Mammary epithelial cell (primary cell): ENCODE measurements at regions not wholly inside any gene's neighbourhood (a gene's known extent, or its start where the extent isn't known, plus 50 kb on each side); places are given as distances from the start of the nearest gene placed in this dataset.

ENCODE experiments used
- EZH2 ChIP-seq: IDR thresholded peaks from 2 replicates; pipeline ENCODE4 v1.6.1; 2012; ENCODE audit warnings: low read length, inconsistent platforms, borderline replicate concordance
- TF ChIP-seq, protein P1 (sequence below), 2 donors: IDR thresholded peaks in 1 of 2; conservative IDR thresholded peaks in 1 of 2; 2 replicates each; pipeline ENCODE4 v1.5.1; 2011 to 2012; ENCODE audit warnings: inconsistent platforms in 2 of 2, low read length in 2 of 2, mild to moderate bottlenecking in 2 of 2, control low read depth in 1 of 2, low read depth in 1 of 2; ENCODE audit not compliant: insufficient read depth in 1 of 2; ENCODE audit errors: extremely low read depth in 1 of 2

DNA sequence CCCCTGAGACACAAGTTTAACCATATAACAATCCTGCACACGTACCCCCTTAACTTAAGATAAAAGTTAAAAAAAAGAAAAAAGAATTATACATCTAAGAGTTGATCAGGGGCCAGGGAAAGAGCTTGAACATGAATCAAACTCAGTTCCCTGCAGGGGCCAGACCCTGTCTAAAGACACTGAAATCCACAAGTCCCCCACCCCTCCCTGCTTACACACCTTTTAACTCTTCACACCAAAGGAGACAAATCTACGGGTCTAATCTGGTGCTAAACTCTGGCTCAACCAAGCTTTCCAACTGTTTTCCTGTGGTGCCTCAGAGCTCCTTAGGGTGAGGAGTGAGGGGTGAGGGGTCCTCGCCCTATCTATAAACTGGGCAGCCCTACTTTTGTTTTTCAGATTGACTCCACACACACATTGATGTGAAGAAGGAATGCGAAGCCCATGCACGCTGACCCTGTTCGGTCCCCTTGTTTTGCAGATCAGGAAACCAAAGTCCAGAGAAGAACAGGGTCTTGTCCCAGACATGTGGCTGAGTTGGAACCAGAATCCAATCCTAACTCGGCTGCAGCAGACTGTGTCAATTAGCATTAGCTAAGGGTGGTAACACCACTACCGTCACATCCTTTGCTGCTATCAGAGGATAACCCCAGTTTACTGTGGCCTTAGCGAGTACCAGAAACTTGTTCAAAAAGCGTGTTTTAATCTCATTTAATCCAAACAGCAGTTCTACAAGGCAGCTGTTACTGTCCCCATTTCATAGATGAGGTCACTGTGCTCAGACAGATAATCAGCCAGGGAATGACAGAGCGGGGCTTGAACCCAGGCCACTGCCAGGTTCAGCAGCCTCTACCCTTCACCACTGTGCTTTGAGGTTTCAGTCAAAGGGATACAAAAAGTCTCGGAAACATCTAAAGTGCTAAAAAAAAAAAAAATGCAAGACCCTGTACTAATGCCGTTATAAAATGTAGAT, 145.2 kb upstream of the SYT13 start:
- TF ChIP-seq, protein P1, sequence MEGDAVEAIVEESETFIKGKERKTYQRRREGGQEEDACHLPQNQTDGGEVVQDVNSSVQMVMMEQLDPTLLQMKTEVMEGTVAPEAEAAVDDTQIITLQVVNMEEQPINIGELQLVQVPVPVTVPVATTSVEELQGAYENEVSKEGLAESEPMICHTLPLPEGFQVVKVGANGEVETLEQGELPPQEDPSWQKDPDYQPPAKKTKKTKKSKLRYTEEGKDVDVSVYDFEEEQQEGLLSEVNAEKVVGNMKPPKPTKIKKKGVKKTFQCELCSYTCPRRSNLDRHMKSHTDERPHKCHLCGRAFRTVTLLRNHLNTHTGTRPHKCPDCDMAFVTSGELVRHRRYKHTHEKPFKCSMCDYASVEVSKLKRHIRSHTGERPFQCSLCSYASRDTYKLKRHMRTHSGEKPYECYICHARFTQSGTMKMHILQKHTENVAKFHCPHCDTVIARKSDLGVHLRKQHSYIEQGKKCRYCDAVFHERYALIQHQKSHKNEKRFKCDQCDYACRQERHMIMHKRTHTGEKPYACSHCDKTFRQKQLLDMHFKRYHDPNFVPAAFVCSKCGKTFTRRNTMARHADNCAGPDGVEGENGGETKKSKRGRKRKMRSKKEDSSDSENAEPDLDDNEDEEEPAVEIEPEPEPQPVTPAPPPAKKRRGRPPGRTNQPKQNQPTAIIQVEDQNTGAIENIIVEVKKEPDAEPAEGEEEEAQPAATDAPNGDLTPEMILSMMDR (conservative IDR thresholded peaks at IDR 0.05 in 1 of 2, IDR thresholded peaks at IDR 0.05 in 1 of 2; ENCODE audit: extremely low read depth in 1 of 2, insufficient read depth in 1 of 2, low read depth in 1 of 2, low read length in 2 of 2): no peak
- no peak for TF ChIP-seq EZH2
